Neuron (in vitro differentiated cells): ENCODE measurements at regions not wholly inside any gene's neighbourhood (a gene's known extent, or its start where the extent isn't known, plus 50 kb on each side); places are given as distances from the start of the nearest gene placed in this dataset.

Source experiments
- H2AFZ ChIP-seq: one replicate; pipeline ENCODE4 v1.6.1; 2013; ENCODE audit warnings: low read depth, mild to moderate bottlenecking, inconsistent platforms, low read length, moderate library complexity
- H3K27me3 ChIP-seq: one replicate; pipeline ENCODE4 v1.6.1; 2013; ENCODE audit warnings: low read length; ENCODE audit not compliant: insufficient read depth
- H3K36me3 ChIP-seq: one replicate; pipeline ENCODE4 v1.6.1; 2013; ENCODE audit warnings: low read length; ENCODE audit not compliant: insufficient read depth
- H3K4me1 ChIP-seq: one replicate; pipeline ENCODE4 v1.6.1; 2013; ENCODE audit warnings: low read length; ENCODE audit not compliant: insufficient read depth
- H3K4me3 ChIP-seq: 2 replicates; pipeline ENCODE4 v1.5.1; 2013; ENCODE audit warnings: mild to moderate bottlenecking, low read length, moderate library complexity
- H3K9me3 ChIP-seq: one replicate; pipeline ENCODE4 v1.6.1; 2013; ENCODE audit warnings: low read length

DNA sequence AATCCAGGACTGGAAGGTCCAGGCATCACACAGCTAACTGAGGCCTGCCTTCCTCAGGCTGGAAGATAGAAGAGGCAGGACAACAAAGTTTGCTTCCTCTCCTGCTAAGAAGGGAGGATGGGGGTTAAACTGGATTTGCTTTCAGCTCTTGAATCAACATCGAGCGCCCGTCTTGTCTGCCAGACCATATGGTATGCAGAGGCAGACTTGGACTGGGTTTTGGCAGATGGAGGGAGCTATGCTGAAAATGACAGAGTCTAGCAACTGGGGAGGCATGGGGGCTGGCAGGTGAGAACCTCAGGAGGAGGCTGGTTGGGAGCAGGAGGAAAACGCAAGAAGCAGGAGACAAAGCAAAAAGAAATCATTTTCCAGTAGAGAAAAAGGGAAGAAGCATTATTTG is 289.5 kb upstream of the IL12B start:
- no peaks in the 10 kb centered on the region for H3K27me3 ChIP-seq

DNA sequence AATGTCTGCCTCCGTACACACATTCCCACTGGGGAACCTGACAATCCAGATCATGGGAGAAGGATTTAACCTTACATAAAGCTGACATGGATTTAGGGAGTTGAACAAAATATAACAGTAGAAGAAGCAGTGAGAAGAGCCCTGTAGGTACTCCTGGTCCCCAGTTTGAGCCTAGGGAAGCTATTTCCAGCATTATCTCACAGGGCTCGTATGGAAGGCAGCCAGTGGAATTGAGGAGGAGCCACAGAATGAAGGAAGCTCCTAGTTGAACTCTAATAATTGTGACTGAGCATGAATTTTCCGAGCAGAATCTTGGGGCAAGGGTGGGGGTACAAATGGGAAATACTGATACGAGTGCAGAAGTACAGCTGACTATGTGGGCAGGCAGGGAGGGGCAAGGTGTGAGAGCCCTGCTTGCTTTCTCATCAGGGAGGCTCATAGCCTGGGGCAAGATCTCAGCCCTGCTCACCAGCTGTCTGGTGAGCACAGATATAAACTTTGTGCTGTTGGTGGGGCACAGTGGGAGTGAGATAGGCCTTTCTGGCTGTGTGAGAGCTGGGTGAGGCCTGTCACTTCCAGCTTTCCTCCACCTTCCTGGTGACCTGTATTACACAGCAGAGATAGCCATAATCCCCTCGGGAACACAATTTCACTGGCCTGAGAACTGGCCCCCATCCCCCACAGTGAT is 290.7 kb upstream of the IL12B start:
- Histone ChIP-seq H3K9me3 (no peaks in the 10 kb centered on the region), H3K27me3 (no peaks in the 10 kb centered on the region), H3K4me1 (no peaks in the 10 kb centered on the region), H3K4me3 (no peak overlapping the region), H3K36me3 (no peaks in the 10 kb centered on the region), H2AFZ (no peak overlapping the region)

More for the DNA sequence above, 289.5 kb upstream of the IL12B start:
- Histone ChIP-seq H3K4me3 (no peak overlapping the region), H2AFZ (no peak overlapping the region), H3K9me3 (no peaks in the 10 kb centered on the region), H3K36me3 (no peaks in the 10 kb centered on the region), H3K4me1 (no peaks in the 10 kb centered on the region)

DNA sequence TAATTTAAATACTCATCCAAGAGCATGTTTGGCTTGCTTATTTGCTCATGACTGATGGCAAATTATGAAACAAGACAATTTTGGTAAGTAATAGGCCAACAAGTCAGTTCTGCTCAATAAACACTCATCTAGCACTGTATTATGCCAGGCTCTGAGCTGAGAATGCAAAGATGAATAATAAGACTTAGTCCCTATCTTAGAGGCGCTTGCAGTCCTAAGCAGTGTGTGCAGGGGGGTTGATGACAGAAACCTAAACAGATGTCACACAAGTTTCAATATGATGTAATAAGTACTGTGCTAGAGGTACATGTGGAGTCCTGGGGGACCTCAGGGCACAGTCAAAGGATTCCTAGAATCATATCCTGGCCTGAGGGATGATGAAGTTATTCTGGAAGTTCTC is 287.6 kb upstream of the ADRA1B start:
- Histone ChIP-seq H3K27me3 (no peaks in the 10 kb centered on the region), H3K36me3 (no peaks in the 10 kb centered on the region), H3K9me3 (no peaks in the 10 kb centered on the region), H2AFZ (no peak overlapping the region), H3K4me1 (no peaks in the 10 kb centered on the region), H3K4me3 (no peak overlapping the region)

DNA sequence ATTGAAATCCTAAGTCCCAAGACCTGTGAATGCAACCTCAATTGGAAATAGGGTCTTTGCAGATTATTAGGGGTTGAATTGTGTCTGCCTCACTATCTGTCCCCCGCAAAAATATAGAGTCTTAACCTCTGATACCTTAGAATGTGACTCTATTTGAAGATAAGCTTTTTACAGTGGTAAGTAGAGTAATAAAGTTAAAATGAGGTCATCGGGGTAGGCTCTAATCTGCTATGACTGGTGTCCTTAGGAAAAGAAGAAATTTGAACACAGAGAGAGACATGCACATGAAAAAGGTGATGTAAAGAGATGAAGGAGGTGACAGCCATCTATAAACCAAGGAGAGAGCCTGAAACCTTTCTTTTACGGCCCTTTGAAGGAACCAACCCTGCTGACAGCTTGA is 287.1 kb upstream of the ADRA1B start:
- no peaks in the 10 kb centered on the region for H3K36me3 ChIP-seq
- H3K4me3 ChIP-seq = no peak overlapping the region
- no peaks in the 10 kb centered on the region for H3K4me1 ChIP-seq
- no peaks in the 10 kb centered on the region for H3K27me3 ChIP-seq
- H3K9me3 ChIP-seq = no peaks in the 10 kb centered on the region
- H2AFZ ChIP-seq = no peak overlapping the region

DNA sequence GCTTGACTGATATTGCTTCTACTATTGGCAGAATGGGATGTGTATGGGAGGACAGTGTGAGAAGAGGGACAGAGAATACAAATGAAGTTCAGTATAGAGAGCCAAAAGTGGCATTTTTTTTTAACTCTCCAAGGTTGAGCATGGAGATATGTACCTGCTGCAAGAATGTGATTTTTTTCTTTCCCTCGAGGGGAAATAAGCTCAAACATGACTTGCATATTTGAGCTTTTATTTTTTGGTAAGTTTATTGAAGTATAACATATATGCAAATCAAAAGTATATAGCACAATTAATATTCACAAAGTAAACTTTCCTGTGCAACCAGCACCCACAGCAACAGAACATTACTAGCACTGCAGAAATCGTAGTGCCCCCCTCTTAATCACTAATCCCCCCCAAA is 285.7 kb upstream of the ADRA1B start:
- no peaks in the 10 kb centered on the region for H3K36me3 ChIP-seq
- no peaks in the 10 kb centered on the region for H3K27me3 ChIP-seq
- no peaks in the 10 kb centered on the region for H3K4me1 ChIP-seq
- H3K9me3 ChIP-seq = no peaks in the 10 kb centered on the region
- H3K4me3 ChIP-seq = no peak overlapping the region
- no peak overlapping the region for H2AFZ ChIP-seq

DNA sequence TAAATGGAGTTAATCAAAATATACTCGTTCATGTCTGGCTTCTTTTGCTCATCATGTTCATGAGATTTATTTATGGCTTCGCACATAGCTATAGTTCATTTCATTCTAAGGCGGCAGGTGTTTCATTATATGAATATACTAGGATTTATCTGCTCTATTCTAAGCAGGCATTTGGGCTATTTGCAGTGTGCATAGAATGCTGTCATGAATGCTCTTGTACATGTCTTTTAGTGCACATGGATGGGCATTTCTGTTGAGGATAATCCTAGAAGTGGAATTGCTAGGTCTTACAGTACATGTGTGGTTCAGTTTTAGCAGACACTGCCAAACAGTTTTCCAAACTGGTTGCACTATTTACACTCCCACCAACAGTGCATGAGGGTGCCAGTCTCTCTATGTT is 285.3 kb upstream of the ADRA1B start:
- no peaks in the 10 kb centered on the region for H3K36me3 ChIP-seq
- no peak overlapping the region for H3K4me3 ChIP-seq
- H2AFZ ChIP-seq = no peak overlapping the region
- no peaks in the 10 kb centered on the region for H3K9me3 ChIP-seq
- H3K27me3 ChIP-seq = no peaks in the 10 kb centered on the region
- no peaks in the 10 kb centered on the region for H3K4me1 ChIP-seq

DNA sequence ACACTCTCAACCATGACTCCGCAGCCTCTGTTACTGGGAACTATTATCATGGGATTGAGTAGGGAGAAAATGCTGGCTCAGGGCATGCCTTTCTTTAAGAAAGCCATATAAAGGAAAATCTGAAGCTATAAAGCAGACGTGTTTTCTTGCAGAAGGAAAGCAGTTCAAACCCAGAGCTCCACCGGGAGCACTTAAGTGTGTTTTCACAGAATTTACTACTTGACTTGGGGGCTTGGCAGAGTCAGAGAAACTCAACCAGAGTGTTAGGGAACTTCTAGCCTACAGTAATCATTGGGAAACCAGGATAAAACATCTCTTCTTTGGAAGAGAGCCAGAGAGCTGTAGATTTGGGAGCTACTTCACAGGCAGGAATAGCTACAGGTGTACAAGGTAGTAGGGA is 283.4 kb upstream of the ADRA1B start:
- Histone ChIP-seq H3K27me3 (no peaks in the 10 kb centered on the region), H3K36me3 (no peaks in the 10 kb centered on the region), H2AFZ (no peak overlapping the region), H3K4me3 (no peak overlapping the region), H3K4me1 (no peaks in the 10 kb centered on the region), H3K9me3 (no peaks in the 10 kb centered on the region)

DNA sequence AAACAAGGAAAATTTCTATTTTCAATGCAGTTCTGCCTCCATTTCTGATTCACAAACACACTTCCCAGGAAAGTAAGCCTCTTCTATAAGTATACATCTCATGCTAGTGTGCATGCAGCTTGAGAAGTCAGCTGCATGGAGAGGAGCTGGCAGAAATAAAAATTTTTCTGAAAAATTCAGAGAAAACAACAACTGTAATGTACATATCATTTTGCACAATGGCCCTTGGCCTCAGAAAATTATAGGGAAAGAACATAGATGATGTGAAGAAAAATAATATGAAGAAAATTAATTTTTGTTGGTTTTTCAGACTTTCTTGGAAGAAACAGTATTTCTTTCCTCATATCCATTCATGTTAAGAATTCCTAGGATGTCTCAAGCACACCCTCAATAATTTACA is 277.8 kb upstream of the ADRA1B start:
- no peaks in the 10 kb centered on the region for H3K27me3 ChIP-seq
- H3K4me1 ChIP-seq = no peaks in the 10 kb centered on the region
- no peak overlapping the region for H3K4me3 ChIP-seq
- H3K36me3 ChIP-seq = no peaks in the 10 kb centered on the region
- H2AFZ ChIP-seq = no peak overlapping the region
- H3K9me3 ChIP-seq = no peaks in the 10 kb centered on the region

DNA sequence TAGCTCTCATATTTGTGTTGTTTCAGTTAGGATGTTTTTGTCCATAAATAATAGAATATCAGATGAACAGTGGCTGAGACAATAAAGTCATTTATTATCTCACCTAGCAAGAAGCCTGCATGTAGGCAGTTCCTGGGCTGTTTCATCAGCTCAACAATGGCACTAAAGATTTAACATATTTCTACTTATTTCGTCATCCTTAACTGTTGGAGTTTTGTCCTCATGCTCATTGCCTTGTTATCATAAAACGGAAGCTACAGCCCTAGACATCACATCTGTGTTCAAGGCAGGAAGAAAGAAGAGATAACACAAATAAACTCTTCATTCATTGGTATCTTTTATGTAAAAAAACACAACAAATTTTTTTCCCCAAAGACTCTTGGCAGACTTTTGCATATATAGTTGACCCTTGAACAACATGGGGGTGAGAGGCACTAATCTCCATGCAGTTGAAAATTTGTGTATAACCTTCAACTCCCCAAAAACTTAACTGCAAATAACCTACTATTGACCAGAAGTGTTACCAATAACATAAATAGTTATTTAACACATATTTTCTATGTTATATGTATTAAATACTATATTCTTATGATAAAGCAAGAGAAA is 277.2 kb upstream of the ADRA1B start:
- H3K9me3 ChIP-seq = no peaks in the 10 kb centered on the region
- H3K4me1 ChIP-seq = no peaks in the 10 kb centered on the region
- no peak overlapping the region for H3K4me3 ChIP-seq
- no peaks in the 10 kb centered on the region for H3K27me3 ChIP-seq
- H2AFZ ChIP-seq = no peak overlapping the region
- no peaks in the 10 kb centered on the region for H3K36me3 ChIP-seq

DNA sequence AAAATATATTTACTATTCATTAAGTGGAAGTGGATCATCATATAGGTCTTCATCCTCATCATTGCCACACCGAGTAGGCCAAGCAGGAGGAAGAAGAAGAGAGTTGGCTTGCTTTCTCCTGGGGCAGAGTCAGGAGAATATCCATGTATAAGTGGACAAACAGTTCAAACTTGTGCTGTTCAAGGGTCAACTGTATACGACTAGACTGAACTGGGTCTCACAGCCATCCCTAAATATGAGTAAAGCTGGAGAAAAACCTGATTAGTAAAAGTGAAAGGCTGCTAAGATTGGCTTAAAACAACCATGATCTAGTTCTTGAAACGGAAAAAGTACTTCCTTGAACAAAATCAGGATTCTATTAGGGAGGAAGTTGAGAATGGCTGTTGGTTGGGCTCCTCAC is 276.7 kb upstream of the ADRA1B start:
- no peaks in the 10 kb centered on the region for H3K4me1 ChIP-seq
- no peaks in the 10 kb centered on the region for H3K36me3 ChIP-seq
- no peak overlapping the region for H3K4me3 ChIP-seq
- H3K27me3 ChIP-seq = no peaks in the 10 kb centered on the region
- H3K9me3 ChIP-seq = no peaks in the 10 kb centered on the region
- H2AFZ ChIP-seq = no peak overlapping the region

DNA sequence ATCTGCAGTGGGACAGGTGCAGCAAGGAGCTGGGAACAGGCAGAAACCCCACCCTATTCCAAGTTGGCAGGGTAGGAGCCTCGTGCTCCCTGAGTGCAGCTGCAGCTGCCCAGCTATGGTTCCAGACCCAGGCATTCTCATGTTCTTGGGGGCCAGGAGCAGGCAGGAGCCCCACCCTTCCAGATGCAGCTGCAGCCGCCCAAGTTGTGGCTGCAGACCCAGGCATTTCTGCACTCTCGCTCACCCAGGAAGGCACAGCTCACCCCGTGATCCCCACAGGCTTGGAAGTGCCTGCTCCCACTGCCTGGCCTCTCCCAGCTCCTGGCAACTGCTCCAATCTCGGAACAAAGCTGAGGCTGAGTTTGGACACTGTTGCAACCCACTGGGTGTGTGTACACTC is 275.8 kb upstream of the ADRA1B start:
- Histone ChIP-seq H3K4me1 (no peaks in the 10 kb centered on the region), H3K4me3 (no peak overlapping the region), H3K27me3 (no peaks in the 10 kb centered on the region), H3K9me3 (no peaks in the 10 kb centered on the region), H3K36me3 (no peaks in the 10 kb centered on the region), H2AFZ (no peak overlapping the region)

DNA sequence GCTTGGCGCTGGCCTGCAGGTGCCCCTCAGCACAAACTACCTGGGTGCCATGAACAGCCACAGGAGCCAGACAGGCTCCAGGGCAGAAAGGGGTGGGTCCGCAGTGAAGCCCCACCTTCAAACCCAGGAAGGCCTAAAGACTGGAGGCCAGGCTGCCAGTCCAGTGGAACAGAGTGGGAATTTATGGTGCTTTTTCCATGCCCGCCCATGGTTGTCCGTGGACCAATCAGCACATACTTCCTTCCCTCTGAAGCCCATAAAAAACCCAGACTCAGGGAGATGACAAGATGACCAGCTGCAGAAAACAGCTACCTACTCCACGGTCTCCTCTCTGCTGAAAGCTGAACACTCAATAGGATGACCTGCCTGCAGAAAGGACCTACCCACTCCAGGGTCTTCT is 275.4 kb upstream of the ADRA1B start:
- Histone ChIP-seq H3K4me3 (no peak overlapping the region), H3K4me1 (no peaks in the 10 kb centered on the region), H2AFZ (no peak overlapping the region), H3K9me3 (no peaks in the 10 kb centered on the region), H3K36me3 (no peaks in the 10 kb centered on the region), H3K27me3 (no peaks in the 10 kb centered on the region)

DNA sequence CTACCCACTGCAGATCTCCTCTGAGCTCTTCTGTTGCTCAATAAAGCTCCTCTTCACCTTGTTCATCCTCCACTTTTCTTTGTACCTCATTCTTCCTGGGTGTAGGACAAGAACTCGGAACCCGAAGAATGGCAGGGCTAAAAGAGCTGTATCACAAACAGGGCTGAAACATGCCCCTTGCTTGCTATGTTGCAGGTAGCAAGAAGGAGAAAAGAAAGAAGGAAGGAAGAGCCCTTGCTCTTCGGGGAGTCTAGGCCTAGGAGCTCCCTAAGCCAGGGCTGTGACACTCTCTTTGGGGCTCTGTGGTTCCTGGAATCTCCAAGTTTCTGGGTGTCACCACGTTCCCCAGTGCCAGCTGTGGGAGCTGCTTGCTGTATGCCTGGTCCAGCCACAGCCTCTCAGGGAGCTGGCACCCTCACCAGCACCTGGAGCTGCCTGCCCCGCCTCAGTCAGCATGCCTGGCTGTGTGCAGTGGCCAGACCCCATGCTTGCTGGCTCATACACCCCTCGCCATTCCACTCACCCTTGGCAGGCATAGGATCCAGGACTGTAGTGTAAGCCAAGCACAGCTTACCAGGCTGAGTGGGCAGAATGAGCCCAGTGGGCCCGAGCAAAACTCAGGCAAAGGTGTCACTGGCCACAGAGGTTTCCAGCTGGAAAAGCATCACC is 274.8 kb upstream of the ADRA1B start:
- Histone ChIP-seq H3K9me3 (no peaks in the 10 kb centered on the region), H3K4me3 (no peak overlapping the region), H3K27me3 (no peaks in the 10 kb centered on the region), H3K4me1 (no peaks in the 10 kb centered on the region), H2AFZ (no peak overlapping the region), H3K36me3 (no peaks in the 10 kb centered on the region)
